ENCODE measurements at regions not wholly inside any gene's neighbourhood (a gene's known extent, or its start where the extent isn't known, plus 50 kb on each side); places are given as distances from the start of the nearest gene placed in this dataset.

GRCh38 chr10:78420946-78421735, 387.5 kb downstream of the RPS24 start:
- TF ChIP-seq POLR2AphosphoS5 (IDR thresholded peaks at IDR 0.05; ENCODE audit: low read depth, low read length) (no peak), YY1 (IDR thresholded peaks at IDR 0.05; ENCODE audit: low read depth) (no peak), CTCF (IDR thresholded peaks at IDR 0.05) (no peak), ELF1 (IDR thresholded peaks at IDR 0.05) (no peak), SMC3 (IDR thresholded peaks at IDR 0.05; ENCODE audit: low read depth, low read length) (no peak), SIN3A (IDR thresholded peaks at IDR 0.05; ENCODE audit: borderline replicate concordance, low read depth, low read length) (no peak)
